ENCODE measurements at regions not wholly inside any gene's neighbourhood (a gene's known extent, or its start where the extent isn't known, plus 50 kb on each side); places are given as distances from the start of the nearest gene placed in this dataset.

- Histone ChIP-seq H3K4me1 (ENCODE audit: insufficient read depth) (no peaks in the 10 kb centered on the region), H3K4me2 (no peak overlapping the region), H3K79me2 (no peaks in the 10 kb centered on the region), H3K36me3 (replicated peaks; ENCODE audit: insufficient read depth, low read depth) (no peaks in the 10 kb centered on the region), H4K20me1 (ENCODE audit: insufficient read depth, poor library complexity, severe bottlenecking) (no peaks in the 10 kb centered on the region), H3K9me3 (ENCODE audit: low read depth) (no peaks in the 10 kb centered on the region), H3K4me3 (no peak overlapping the region), H3K27me3 (no peaks in the 10 kb centered on the region), H3K9me2 (replicated peaks; ENCODE audit: insufficient read depth) (no peaks in the 10 kb centered on the region), H3K27ac (no peak overlapping the region), H2AFZ (no peak overlapping the region)
- no peak for DNase-seq (ENCODE audit: low spot score)
- WGBS (ENCODE audit: low lambda C conversion rate, missing lambda C conversion rate), result 80% methylated on average over 1 of the region's 1 CpG
- TF ChIP-seq EZH2phosphoT487 (IDR thresholded peaks at IDR 0.05; ENCODE audit: low read depth, severe bottlenecking, unreplicated experiment), result no peak
These were observed 176.2 kb upstream of the UFM1 start for GRCh38 chr13:38173403-38173802.

GRCh38 chr13:38167164-38167822, 182.4 kb upstream of the UFM1 start:
- no peak overlapping the region for H3K4me2 ChIP-seq
- H3K27ac ChIP-seq, result no peak overlapping the region
- WGBS (ENCODE audit: low lambda C conversion rate, missing lambda C conversion rate), result 86% methylated on average over 1 of the region's 1 CpG
- H2AFZ ChIP-seq, result no peak overlapping the region
- no peaks in the 10 kb centered on the region for H4K20me1 ChIP-seq (ENCODE audit: insufficient read depth, poor library complexity, severe bottlenecking)
- DNase-seq (ENCODE audit: low spot score), result no peak
- H3K9me3 ChIP-seq (ENCODE audit: low read depth), result no peaks in the 10 kb centered on the region
- H3K4me3 ChIP-seq, result no peak overlapping the region
- H3K36me3 ChIP-seq (replicated peaks; ENCODE audit: insufficient read depth, low read depth), result no peaks in the 10 kb centered on the region
- H3K4me1 ChIP-seq (ENCODE audit: insufficient read depth), result no peaks in the 10 kb centered on the region
- H3K9me2 ChIP-seq (replicated peaks; ENCODE audit: insufficient read depth), result no peaks in the 10 kb centered on the region
- H3K27me3 ChIP-seq, result no peaks in the 10 kb centered on the region
- TF ChIP-seq EZH2phosphoT487 (IDR thresholded peaks at IDR 0.05; ENCODE audit: low read depth, severe bottlenecking, unreplicated experiment), result no peak
- no peak for TF ChIP-seq EZH2 (IDR thresholded peaks at IDR 0.05; ENCODE audit: borderline replicate concordance)
- no peak for TF ChIP-seq CTCF (IDR thresholded peaks at IDR 0.05; ENCODE audit: poor library complexity)
- H3K79me2 ChIP-seq, result no peaks in the 10 kb centered on the region

- 87% methylated on average over 2 of the region's 2 CpGs for WGBS (ENCODE audit: low lambda C conversion rate, missing lambda C conversion rate)
- DNase-seq (ENCODE audit: low spot score), result no peak
- H3K9me3 ChIP-seq (ENCODE audit: low read depth), result no peaks in the 10 kb centered on the region
- no peaks in the 10 kb centered on the region for H3K27me3 ChIP-seq
- no peaks in the 10 kb centered on the region for H4K20me1 ChIP-seq (ENCODE audit: insufficient read depth, poor library complexity, severe bottlenecking)
- no peak overlapping the region for H3K4me2 ChIP-seq
- H3K36me3 ChIP-seq (replicated peaks; ENCODE audit: insufficient read depth, low read depth), result no peaks in the 10 kb centered on the region
- no peak overlapping the region for H3K4me3 ChIP-seq
- no peaks in the 10 kb centered on the region for H3K4me1 ChIP-seq (ENCODE audit: insufficient read depth)
- no peaks in the 10 kb centered on the region for H3K9me2 ChIP-seq (replicated peaks; ENCODE audit: insufficient read depth)
- no peak overlapping the region for H2AFZ ChIP-seq
- TF ChIP-seq CTCF (IDR thresholded peaks at IDR 0.05; ENCODE audit: poor library complexity) (no peak), EZH2 (IDR thresholded peaks at IDR 0.05; ENCODE audit: borderline replicate concordance) (no peak), EZH2phosphoT487 (IDR thresholded peaks at IDR 0.05; ENCODE audit: low read depth, severe bottlenecking, unreplicated experiment) (no peak)
- H3K79me2 ChIP-seq, result no peaks in the 10 kb centered on the region
- H3K27ac ChIP-seq, result no peak overlapping the region
These were observed 183.5 kb upstream of the UFM1 start for GRCh38 chr13:38166116-38166515.

- 91% methylated on average over 3 of the region's 3 CpGs for WGBS (ENCODE audit: low lambda C conversion rate, missing lambda C conversion rate)
- DNase-seq (ENCODE audit: low spot score), result no peak
These were observed 189.5 kb upstream of the UFM1 start for GRCh38 chr13:38160131-38160530.

More at GRCh38 chr13:38160131-38160530, 189.5 kb upstream of the UFM1 start:
- no peaks in the 10 kb centered on the region for H3K36me3 ChIP-seq (replicated peaks; ENCODE audit: insufficient read depth, low read depth)
- H4K20me1 ChIP-seq (ENCODE audit: insufficient read depth, poor library complexity, severe bottlenecking), result no peaks in the 10 kb centered on the region
- H2AFZ ChIP-seq, result no peak overlapping the region
- no peak overlapping the region for H3K27ac ChIP-seq
- H3K9me2 ChIP-seq (replicated peaks; ENCODE audit: insufficient read depth), result no peaks in the 10 kb centered on the region
- TF ChIP-seq EZH2 (IDR thresholded peaks at IDR 0.05; ENCODE audit: borderline replicate concordance) (no peak), CTCF (IDR thresholded peaks at IDR 0.05; ENCODE audit: poor library complexity) (no peak), EZH2phosphoT487 (IDR thresholded peaks at IDR 0.05; ENCODE audit: low read depth, severe bottlenecking, unreplicated experiment) (no peak)
- no peaks in the 10 kb centered on the region for H3K27me3 ChIP-seq
- no peaks in the 10 kb centered on the region for H3K9me3 ChIP-seq (ENCODE audit: low read depth)
- no peak overlapping the region for H3K4me2 ChIP-seq
- no peak overlapping the region for H3K4me3 ChIP-seq
- H3K4me1 ChIP-seq (ENCODE audit: insufficient read depth), result no peaks in the 10 kb centered on the region
- H3K79me2 ChIP-seq, result no peaks in the 10 kb centered on the region
